ENCODE measurements at regions not wholly inside any gene's neighbourhood (a gene's known extent, or its start where the extent isn't known, plus 50 kb on each side); places are given as distances from the start of the nearest gene placed in this dataset.

- Histone ChIP-seq H3K79me2 (ENCODE audit: insufficient read depth, low read length) (no peaks in the 10 kb centered on the region), H3K27ac (ENCODE audit: low read length) (no peak overlapping the region), H4K20me1 (ENCODE audit: insufficient read depth, low read length) (no peaks in the 10 kb centered on the region), H3K4me3 (ENCODE audit: low read depth in 1 of 2, low read length in 2 of 2) (no peak overlapping the region), H2AFZ (ENCODE audit: low read depth, low read length) (no peak overlapping the region), H3K9me3 (ENCODE audit: insufficient read depth, low read length, severe bottlenecking) (peaks cover 4% of the 10 kb centered on the region), H3K27me3 (ENCODE audit: insufficient read depth, low read length, poor library complexity) (no peaks in the 10 kb centered on the region), H3K4me1 (ENCODE audit: insufficient read depth, low read length) (no peaks in the 10 kb centered on the region), H3K4me2 (ENCODE audit: insufficient read depth, low read length) (no peak overlapping the region), H3K9ac (ENCODE audit: low read depth, low read length) (no peak overlapping the region), H3K36me3 (ENCODE audit: insufficient read depth, low read length) (no peaks in the 10 kb centered on the region)
- DNase-seq (no peak), ATAC-seq (ENCODE audit: insufficient read depth, low read depth) (no peak)
- TF ChIP-seq, protein P1, sequence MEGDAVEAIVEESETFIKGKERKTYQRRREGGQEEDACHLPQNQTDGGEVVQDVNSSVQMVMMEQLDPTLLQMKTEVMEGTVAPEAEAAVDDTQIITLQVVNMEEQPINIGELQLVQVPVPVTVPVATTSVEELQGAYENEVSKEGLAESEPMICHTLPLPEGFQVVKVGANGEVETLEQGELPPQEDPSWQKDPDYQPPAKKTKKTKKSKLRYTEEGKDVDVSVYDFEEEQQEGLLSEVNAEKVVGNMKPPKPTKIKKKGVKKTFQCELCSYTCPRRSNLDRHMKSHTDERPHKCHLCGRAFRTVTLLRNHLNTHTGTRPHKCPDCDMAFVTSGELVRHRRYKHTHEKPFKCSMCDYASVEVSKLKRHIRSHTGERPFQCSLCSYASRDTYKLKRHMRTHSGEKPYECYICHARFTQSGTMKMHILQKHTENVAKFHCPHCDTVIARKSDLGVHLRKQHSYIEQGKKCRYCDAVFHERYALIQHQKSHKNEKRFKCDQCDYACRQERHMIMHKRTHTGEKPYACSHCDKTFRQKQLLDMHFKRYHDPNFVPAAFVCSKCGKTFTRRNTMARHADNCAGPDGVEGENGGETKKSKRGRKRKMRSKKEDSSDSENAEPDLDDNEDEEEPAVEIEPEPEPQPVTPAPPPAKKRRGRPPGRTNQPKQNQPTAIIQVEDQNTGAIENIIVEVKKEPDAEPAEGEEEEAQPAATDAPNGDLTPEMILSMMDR (IDR thresholded peaks at IDR 0.05; ENCODE audit: borderline replicate concordance, extremely low read depth, low read length, poor library complexity, severe bottlenecking), result no peak
Observed at GRCh38 chr21:28761674-28762356, 230.9 kb downstream of the LTN1 start.

- Histone ChIP-seq H3K27me3 (ENCODE audit: insufficient read depth, low read length, poor library complexity) (no peaks in the 10 kb centered on the region), H3K4me2 (ENCODE audit: insufficient read depth, low read length) (no peak overlapping the region), H3K4me3 (ENCODE audit: low read depth in 1 of 2, low read length in 2 of 2) (no peak overlapping the region), H4K20me1 (ENCODE audit: insufficient read depth, low read length) (no peaks in the 10 kb centered on the region), H3K36me3 (ENCODE audit: insufficient read depth, low read length) (no peaks in the 10 kb centered on the region), H3K27ac (ENCODE audit: low read length) (no peak overlapping the region), H3K9me3 (ENCODE audit: insufficient read depth, low read length, severe bottlenecking) (no peaks in the 10 kb centered on the region), H2AFZ (ENCODE audit: low read depth, low read length) (no peak overlapping the region), H3K79me2 (ENCODE audit: insufficient read depth, low read length) (no peaks in the 10 kb centered on the region), H3K9ac (ENCODE audit: low read depth, low read length) (no peak overlapping the region), H3K4me1 (ENCODE audit: insufficient read depth, low read length) (no peaks in the 10 kb centered on the region)
- no peak for ATAC-seq (ENCODE audit: insufficient read depth, low read depth)
- no peak for DNase-seq
- TF ChIP-seq EZH2 (IDR thresholded peaks at IDR 0.05; ENCODE audit: borderline replicate concordance, low read depth, low read length, severe bottlenecking), result no peak
- TF ChIP-seq, protein P1 (IDR thresholded peaks at IDR 0.05; ENCODE audit: borderline replicate concordance, extremely low read depth, low read length, poor library complexity, severe bottlenecking), result no peak
Observed at GRCh38 chr21:28758883-28759242, 233.8 kb downstream of the LTN1 start.

DNA sequence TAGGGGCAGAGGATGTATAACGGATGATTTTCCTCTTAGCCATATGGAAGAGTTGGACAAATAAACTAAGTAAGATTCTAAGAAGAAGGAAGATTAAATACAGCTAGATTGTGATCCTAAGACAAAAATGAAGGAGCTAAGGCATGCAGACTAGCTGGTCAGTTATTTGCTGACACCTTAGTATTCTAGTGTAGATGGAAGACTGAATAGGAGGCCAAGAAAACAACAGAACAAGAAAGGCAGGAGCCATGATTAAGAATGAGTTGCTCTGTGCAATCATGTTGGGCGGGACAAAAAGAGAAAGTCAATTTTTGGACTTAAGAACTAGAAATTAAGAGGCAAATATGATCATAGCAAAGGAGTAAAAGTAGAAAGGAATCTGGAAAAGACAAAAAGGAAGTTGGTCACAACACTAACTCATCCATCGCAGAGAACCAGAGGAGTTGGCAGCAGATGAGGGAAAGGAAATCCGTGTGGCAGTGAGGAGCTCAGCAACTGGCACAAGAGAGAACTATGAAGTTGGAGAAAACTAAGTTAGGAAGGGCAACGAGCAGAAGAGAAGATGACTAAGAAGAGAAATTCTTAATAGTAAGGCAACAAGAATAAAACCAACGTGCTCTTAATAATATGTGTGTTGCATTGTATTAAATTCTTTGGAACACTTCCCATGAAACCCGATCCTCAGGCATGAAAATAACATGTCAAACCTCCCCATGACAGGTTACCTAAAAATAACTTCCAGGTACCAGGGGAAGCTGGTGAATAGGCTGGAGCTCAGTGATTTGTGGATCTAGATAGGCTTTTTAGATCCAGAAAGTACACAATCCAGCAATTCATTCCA is 234.4 kb downstream of the LTN1 start:
- no peaks in the 10 kb centered on the region for H3K79me2 ChIP-seq (ENCODE audit: insufficient read depth, low read length)
- no peak overlapping the region for H3K4me2 ChIP-seq (ENCODE audit: insufficient read depth, low read length)
- H3K27me3 ChIP-seq (ENCODE audit: insufficient read depth, low read length, poor library complexity), result no peaks in the 10 kb centered on the region
- H3K4me1 ChIP-seq (ENCODE audit: insufficient read depth, low read length), result no peaks in the 10 kb centered on the region
- no peak for DNase-seq
- TF ChIP-seq, protein P1 (IDR thresholded peaks at IDR 0.05; ENCODE audit: borderline replicate concordance, extremely low read depth, low read length, poor library complexity, severe bottlenecking), result no peak
- H4K20me1 ChIP-seq (ENCODE audit: insufficient read depth, low read length), result no peaks in the 10 kb centered on the region
- H2AFZ ChIP-seq (ENCODE audit: low read depth, low read length), result no peak overlapping the region
- no peaks in the 10 kb centered on the region for H3K9me3 ChIP-seq (ENCODE audit: insufficient read depth, low read length, severe bottlenecking)
- H3K27ac ChIP-seq (ENCODE audit: low read length), result no peak overlapping the region
- no peak overlapping the region for H3K9ac ChIP-seq (ENCODE audit: low read depth, low read length)
- H3K4me3 ChIP-seq (ENCODE audit: low read depth in 1 of 2, low read length in 2 of 2), result no peak overlapping the region
- ATAC-seq (ENCODE audit: insufficient read depth, low read depth), result no peak
- H3K36me3 ChIP-seq (ENCODE audit: insufficient read depth, low read length), result no peaks in the 10 kb centered on the region
